ENCODE measurements at regions not wholly inside any gene's neighbourhood (a gene's known extent, or its start where the extent isn't known, plus 50 kb on each side); places are given as distances from the start of the nearest gene placed in this dataset.

DNA sequence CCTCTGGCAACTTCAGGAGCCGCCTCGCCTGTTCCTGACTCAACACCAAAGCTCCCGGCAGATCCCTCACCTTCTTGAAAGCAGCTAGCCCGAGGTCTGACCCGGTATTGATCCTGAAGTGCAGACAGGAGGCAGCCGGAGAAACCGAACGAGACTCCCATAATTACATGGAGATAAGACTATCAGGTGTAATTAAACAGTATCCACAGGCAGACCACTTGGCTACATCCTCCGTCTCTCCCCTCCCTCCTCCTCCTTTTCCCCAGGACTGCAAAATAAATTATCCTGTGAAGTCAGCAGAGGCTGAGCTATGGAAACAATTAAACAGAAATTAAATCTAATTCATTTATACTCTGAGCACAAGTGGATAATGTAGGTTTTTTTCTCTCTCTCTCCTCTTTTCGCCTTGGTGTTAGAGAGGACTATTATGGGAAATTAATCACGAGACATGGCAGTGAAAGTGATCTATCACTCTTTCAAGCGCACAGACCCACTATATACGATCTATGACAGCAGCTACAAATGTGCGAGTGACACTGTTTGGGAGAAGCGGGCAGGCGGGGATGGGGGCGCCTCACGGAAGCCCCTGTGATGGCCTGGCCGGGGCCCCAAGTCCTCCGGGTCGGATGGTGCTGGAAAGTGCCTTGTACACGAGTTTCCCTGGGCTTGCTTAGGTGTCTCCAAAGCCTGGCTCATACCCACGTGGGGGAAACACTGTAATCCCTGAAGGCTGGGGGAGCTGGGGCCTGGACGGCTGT lies 92.8 kb downstream of the RBFOX3 start:
- TF ChIP-seq, protein P1, sequence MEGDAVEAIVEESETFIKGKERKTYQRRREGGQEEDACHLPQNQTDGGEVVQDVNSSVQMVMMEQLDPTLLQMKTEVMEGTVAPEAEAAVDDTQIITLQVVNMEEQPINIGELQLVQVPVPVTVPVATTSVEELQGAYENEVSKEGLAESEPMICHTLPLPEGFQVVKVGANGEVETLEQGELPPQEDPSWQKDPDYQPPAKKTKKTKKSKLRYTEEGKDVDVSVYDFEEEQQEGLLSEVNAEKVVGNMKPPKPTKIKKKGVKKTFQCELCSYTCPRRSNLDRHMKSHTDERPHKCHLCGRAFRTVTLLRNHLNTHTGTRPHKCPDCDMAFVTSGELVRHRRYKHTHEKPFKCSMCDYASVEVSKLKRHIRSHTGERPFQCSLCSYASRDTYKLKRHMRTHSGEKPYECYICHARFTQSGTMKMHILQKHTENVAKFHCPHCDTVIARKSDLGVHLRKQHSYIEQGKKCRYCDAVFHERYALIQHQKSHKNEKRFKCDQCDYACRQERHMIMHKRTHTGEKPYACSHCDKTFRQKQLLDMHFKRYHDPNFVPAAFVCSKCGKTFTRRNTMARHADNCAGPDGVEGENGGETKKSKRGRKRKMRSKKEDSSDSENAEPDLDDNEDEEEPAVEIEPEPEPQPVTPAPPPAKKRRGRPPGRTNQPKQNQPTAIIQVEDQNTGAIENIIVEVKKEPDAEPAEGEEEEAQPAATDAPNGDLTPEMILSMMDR (IDR thresholded peaks at IDR 0.05 in 2 of 3, conservative IDR thresholded peaks at IDR 0.05 in 1 of 3; ENCODE audit: borderline replicate concordance in 1 of 3, insufficient read depth in 1 of 3, low read depth in 2 of 3, low read length in 2 of 3) = no peak
- TF ChIP-seq, protein P2, sequence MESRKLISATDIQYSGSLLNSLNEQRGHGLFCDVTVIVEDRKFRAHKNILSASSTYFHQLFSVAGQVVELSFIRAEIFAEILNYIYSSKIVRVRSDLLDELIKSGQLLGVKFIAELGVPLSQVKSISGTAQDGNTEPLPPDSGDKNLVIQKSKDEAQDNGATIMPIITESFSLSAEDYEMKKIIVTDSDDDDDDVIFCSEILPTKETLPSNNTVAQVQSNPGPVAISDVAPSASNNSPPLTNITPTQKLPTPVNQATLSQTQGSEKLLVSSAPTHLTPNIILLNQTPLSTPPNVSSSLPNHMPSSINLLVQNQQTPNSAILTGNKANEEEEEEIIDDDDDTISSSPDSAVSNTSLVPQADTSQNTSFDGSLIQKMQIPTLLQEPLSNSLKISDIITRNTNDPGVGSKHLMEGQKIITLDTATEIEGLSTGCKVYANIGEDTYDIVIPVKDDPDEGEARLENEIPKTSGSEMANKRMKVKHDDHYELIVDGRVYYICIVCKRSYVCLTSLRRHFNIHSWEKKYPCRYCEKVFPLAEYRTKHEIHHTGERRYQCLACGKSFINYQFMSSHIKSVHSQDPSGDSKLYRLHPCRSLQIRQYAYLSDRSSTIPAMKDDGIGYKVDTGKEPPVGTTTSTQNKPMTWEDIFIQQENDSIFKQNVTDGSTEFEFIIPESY (IDR thresholded peaks at IDR 0.05; ENCODE audit: extremely low read depth, insufficient replicate concordance, low read length) = no peak
- TF ChIP-seq, protein P3, sequence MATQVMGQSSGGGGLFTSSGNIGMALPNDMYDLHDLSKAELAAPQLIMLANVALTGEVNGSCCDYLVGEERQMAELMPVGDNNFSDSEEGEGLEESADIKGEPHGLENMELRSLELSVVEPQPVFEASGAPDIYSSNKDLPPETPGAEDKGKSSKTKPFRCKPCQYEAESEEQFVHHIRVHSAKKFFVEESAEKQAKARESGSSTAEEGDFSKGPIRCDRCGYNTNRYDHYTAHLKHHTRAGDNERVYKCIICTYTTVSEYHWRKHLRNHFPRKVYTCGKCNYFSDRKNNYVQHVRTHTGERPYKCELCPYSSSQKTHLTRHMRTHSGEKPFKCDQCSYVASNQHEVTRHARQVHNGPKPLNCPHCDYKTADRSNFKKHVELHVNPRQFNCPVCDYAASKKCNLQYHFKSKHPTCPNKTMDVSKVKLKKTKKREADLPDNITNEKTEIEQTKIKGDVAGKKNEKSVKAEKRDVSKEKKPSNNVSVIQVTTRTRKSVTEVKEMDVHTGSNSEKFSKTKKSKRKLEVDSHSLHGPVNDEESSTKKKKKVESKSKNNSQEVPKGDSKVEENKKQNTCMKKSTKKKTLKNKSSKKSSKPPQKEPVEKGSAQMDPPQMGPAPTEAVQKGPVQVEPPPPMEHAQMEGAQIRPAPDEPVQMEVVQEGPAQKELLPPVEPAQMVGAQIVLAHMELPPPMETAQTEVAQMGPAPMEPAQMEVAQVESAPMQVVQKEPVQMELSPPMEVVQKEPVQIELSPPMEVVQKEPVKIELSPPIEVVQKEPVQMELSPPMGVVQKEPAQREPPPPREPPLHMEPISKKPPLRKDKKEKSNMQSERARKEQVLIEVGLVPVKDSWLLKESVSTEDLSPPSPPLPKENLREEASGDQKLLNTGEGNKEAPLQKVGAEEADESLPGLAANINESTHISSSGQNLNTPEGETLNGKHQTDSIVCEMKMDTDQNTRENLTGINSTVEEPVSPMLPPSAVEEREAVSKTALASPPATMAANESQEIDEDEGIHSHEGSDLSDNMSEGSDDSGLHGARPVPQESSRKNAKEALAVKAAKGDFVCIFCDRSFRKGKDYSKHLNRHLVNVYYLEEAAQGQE (IDR thresholded peaks at IDR 0.05; ENCODE audit: low read depth) = no peak
- TF ChIP-seq ZNF274 (IDR thresholded peaks at IDR 0.05; ENCODE audit: low read depth, low read length) = no peak
